ENCODE measurements at regions not wholly inside any gene's neighbourhood (a gene's known extent, or its start where the extent isn't known, plus 50 kb on each side); places are given as distances from the start of the nearest gene placed in this dataset.
"Not testable (repeated sequence)": the region's sequence is repeated elsewhere in the genome, so short reads cannot be mapped to it uniquely, and the experiment has no call there.

DNA sequence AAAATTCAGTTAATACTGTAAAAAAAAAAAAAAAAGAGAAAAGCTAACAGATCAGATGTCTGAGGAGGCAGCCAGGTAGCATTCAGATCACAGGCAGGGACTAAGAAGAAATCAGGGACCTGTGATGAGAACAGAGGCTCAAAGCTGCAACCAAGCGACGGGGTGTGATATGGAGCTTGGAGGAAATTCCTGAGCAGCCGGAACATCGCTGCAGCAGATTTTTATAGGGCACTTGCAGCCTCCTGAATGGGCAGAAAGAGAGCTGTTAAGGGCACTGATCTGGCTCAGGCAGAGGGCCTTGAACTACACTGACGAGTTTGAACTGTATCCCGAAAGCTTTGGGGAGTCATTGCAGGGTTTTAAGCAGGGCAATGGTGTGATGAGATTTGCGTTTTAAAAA is 315.4 kb downstream of the ADGRL2 start:
- no peak for DNase-seq (ENCODE audit: low spot score)

DNA sequence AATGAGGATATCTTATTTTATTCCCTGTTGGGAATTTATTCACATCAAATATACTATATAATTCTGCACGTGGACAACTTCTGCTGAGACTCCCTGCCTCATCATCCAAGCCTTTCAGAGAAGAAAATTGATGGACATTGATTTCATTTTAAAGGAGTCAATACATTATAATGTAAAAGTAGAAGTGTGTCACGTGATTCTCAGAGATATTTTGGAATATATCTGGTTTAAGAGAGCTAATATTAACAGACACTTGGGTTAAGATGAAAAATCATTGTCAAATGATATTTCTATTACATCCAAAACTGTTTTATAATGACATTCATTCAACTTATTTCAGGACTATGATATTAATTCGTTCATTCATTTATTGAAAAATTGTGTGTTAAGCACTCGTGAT is 314.2 kb downstream of the ADGRL2 start:
- DNase-seq (ENCODE audit: low spot score), result no peak

DNA sequence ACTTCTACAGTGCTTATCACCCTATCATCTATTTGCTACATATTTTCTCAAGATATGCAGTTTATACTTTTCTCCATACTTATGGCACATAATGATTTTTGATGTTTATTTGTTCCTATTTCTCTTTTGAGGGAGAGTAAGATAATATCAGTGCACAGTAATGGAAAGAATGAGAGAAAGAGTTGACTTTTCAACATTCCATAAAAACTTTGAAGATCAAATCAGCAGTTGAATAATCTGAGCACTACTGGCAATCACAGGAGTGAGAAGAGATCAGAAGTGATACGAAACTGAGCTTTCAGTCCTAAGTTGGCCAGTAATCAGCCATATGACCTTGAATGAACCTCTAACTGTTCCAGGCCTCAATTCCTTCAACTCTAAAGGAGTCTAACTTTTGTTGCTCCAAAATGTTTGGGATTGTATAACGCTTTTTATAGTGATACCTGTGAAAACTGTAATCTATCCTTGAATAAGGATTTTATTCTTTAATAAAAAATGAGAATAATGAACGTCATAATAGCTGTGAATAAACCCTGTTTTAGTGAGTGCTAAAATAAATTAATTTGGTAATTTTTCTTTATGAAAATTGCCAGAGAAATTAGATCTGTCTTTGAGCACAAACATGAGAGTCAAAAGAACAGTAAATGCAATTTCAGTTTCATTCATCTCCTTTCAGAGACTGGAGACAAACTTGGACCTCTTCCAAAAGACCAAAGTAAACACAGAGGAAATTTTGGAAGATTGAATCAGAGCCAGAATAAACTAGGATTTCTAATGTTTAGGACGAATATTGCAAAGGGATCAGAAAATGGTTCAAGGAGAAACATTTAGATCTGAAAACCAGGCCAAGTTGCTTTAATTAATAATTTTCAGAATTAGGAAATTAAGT is 309.9 kb downstream of the ADGRL2 start:
- DNase-seq (ENCODE audit: low spot score), result no peak

DNA sequence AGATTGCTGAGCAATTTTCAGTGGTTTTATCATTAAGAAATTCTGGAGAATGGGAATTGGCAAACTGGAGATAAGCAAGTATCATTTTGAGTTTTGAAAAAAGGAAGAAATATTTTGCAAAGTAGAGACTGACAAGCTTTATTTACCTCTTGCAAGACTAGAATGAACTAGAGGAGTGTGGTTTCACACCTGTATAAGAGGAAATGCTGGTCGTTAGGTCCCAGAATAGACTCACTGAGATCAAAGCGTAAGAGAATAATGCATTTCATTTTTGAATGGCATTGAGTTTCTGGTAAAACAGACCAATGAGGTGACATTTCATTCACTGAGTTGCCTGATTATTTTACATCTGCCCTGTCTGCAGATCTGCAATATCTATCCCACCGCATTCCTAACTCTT is 308.1 kb downstream of the ADGRL2 start:
- DNase-seq (ENCODE audit: low spot score), result no peak

DNA sequence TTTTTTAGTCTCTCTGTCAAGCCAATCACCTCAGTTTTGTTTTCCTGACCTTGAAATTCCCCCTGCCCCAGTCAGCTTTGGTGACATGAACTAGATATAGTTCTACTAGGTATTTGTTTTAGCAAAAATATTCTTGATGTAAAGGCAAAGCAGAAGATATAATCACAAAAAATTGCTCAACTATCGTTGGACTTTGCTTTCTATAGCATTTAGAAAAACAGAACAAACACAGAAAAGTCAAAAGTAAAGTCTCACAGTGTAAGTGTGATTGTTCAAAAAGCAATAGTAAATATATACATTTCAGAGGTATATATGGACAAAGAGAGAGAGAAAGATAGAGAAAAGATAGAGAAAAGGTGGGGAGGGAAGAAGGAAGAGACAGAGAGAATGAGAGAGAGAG is 305.9 kb downstream of the ADGRL2 start:
- no peak for DNase-seq (ENCODE audit: low spot score)

DNA sequence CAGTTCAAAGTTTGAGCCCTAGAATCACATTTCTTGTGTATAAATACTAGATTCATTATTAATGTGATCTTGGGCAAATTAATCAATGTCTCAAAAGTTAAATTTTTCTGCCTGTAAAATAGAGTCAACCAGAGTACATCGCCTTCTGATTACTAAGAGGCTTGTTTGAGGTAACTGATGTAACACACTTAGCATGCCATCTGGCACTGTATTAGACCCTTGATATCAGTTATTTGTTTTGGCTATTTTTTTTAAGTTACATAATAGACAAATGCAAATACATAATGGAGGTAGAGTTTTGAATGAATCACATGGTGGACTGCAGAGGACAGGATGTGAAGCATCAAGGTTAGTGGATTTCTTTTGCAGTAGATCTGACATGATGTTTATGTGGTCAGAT is 298.4 kb downstream of the ADGRL2 start:
- DNase-seq (ENCODE audit: low spot score), result no peak

DNA sequence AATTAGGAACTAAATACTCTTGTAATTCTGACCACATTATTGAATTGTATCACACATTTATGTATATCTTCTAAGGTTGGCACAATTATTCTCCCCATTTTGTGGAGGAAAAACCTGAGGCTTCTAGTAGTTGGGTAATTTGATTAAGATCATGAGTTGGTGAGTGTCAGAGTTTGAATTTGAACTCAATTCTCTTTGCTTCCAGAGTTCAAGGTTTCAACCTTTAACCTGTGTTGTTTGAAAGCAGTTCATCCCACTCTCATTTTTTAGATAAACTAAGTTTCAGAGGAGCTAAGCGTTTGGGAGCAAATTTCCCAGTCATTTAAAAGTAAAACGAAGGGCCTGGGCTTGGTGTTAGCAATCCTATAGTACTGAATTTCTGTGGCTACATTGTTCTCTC is 293.4 kb downstream of the ADGRL2 start:
- DNase-seq (ENCODE audit: low spot score), result no peak

DNA sequence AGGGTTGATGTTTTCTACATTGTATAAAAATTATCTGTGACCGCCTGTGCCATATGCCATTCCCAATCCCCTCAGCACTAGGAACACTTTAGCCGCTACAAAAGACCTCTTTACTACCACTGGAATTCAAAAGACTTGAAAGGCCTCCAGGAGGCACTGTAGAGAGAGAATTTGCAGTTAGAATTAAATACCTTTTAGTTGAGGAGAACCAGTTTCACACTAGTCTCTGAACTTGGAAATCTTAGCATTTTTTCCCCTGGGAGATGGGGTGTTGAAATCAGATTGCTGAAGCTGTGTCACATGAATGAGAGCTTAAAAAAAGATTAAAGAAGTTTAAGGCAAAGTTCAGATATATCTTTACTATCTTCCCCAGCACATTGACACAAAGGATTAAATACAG is 291.0 kb downstream of the ADGRL2 start:
- DNase-seq (ENCODE audit: low spot score), result no peak

DNA sequence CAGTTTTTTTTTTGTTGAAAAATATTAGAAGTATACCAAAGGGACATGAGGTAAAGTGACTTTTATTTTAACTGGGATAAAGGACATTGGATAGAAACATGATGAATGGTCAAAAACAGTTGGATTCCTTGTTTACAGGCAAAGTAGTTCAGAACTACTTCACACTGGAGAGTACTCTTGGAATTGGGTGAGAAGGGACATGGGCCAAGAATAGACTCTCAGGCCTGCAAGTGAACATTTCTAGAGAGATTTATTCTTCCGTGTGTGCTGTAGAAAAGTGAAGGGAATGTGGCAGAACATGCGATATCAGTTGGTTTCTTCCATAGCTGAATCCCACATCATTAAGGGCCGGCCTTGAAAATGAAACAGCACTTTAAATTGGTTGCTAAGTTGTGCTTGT is 290.5 kb downstream of the ADGRL2 start:
- no peak for DNase-seq (ENCODE audit: low spot score)

DNA sequence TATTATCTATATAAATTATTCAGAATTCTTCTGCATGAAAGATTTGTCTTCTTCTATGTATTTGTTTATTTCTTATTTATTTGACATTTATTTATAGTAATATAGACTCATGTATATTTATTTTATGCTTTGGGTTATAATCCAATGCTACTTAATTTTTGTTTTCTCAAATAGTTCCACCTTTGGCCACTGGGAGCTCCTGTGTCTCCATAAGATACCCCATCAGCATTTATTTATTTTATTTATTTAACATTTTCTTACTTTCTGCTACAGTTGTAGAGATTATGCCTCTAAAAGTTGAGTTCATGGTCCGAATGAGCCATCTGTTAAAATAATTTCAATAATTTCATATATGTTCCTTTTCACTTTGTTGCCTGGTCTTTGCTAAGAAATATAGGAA is 289.4 kb downstream of the ADGRL2 start:
- DNase-seq (ENCODE audit: low spot score), result no peak

DNA sequence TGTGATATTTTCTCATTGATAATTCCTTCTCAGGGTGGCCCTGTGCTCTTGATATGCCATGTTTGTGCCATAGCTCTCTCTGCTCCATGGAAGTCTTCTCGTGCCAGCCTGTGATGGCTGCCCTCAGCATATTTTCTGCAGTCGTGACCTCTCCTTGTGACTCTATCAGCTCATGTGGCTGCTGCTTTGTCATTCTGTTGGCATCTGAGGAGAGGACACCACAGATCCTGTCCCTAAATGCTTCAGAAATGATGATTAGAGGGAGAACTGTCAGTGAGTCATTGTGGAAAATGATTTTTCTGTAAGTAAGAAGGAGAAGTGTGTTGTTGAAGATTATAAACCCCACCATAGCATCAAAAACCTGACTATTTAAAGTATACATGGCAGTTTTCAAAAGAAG is 286.0 kb downstream of the ADGRL2 start:
- no peak for DNase-seq (ENCODE audit: low spot score)

DNA sequence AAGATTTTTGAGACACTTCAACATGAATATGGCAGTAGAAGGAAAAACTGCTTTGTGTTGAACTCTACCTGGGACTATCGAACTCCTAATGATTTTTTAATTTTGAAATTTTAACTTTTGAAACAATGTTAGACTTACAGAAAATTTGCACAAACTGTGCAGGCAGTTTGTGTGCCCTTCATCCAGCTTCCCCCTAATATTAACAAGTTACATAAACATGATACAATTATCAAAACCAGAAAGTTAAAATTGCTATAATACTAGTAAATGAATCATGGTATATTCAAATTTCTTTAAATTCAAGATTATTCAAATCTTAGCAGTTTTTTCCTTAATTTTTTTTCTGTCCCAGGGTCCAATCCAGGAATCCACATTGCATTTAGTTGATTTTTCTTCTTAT is 278.9 kb downstream of the ADGRL2 start:
- no peak for DNase-seq (ENCODE audit: low spot score)

DNA sequence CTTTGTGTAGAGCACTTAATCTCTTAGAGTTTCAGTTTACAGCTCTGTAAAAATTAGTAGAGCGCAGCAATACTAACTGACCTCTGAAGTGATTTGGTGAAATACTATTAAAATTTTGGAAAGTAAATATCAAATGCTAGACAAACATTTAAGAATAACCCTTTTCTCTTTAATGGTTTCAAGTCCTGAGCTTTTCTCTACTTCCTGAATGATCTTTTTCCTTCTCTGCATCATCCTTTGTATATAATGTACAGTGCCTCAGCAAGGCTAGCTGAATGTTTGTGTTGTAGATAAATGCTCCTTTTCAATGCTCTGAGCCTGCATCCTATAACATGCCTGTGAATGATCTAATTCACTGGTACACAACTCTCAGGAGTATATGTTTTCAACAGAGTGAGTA is 272.9 kb downstream of the ADGRL2 start:
- DNase-seq (ENCODE audit: low spot score), result no peak

DNA sequence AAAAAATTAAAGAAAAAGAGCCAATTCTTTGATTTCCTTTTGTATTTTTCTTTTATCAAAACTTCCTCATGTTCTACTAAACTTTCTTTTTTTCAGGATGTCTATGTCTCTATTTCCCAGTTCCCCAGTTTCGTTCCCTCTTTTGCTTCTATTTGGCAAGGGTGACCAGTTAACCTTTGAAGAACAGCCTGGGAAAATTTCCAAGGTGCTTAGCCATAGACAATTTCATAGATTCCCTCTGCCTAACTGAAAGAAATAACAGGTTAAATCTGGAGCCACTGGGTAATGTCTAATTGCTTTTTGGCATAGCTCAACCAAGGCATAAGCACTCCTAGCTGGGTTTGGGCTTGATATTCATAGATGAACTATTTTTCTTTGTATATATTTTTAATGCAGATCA is 272.3 kb downstream of the ADGRL2 start:
- DNase-seq (ENCODE audit: low spot score), result no peak

DNA sequence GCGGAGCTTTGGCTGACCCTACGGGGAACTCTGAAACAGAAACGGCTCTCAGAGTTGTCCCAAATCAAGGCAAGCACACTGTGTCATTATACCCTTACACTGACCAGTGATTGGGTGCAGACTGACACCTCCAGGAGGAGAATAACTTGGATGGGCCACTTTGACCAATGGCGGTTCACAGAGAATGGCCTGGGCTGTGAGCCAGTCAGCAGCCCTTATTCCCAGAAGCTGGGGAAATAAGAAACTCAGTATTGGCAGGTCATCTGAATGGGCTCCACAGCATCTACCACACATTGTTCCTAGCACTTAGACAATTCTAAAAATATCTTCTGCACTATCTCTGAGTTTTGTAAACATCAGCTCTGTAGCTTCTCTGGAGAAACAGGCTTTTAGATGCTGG is 265.2 kb downstream of the ADGRL2 start:
- no peak for DNase-seq (ENCODE audit: low spot score)

DNA sequence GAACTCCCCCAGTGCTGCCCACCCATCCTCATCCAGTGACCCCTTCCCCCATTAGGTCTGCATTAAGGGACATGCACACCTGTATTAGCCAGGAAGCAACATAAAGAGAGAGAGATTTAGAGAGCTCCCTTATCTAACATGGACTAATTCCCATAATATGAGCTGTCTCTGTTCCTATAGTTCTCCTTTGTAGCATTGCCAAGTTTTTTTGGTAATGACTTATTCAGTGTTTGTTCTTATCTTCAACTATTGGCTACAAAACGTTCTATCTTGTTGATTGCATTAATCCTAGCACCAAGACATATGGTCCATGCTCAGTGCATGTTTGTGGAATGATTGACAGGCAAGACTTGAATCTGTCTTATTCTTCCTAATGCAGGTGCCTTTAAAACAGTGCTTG is 264.0 kb downstream of the ADGRL2 start:
- DNase-seq (ENCODE audit: low spot score), result no peak

DNA sequence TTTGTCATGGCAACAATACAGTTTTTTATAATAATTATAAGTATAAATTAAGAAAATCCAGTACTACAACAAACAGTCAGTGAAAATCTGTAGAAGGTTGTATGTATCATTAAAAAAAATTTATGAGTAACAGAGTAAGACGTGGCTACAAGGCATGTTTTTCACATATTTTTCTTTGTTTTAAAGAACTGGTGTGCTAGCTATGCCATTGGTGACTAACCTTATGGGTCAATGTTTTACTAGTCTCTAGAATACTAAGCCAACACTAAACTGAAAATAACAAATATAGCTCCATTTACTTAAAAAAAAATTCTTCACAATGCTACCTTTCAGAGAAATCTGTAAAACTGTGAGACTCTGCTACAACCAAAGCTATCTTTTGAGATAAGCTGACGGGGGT is 261.5 kb downstream of the ADGRL2 start:
- no peak for DNase-seq (ENCODE audit: low spot score)

DNA sequence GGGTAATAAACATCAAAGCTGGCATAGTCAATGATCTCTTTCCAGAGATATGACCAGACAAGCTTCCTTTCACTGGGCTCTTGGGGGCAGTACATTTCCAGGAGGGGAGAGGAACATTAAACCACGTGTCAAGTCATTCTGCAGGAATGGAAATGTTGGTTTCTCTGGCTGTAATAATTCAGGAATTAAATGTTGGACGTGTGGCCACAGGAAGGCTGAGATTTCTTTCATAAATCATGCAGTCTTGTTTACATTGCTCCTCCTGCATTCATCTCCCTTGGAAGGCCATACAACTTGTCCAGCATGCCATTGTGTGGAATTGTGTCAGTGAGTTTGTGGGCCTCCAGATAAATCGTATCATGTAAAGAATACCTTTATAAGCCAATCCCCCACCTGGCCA is 259.2 kb downstream of the ADGRL2 start:
- no peak for DNase-seq (ENCODE audit: low spot score)

DNA sequence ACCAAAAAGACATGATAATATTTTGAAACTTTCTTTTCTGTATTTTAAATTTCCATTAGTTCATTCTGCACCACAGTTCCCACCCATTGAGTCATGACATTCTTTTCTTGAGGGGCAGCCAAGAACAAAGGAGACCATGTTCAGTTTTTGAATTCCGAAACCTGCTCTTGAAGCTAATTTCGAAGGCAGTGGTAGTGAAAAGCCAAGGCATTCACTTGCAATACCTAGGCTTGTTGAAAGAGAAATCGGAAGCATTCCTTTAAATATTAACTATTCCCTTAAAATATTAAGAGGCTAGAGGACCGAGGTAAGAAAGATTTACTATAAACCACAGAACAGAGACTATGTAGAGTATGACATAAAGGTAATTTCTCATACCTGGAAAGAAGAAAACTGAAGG is 256.3 kb downstream of the ADGRL2 start:
- no peak for DNase-seq (ENCODE audit: low spot score)

DNA sequence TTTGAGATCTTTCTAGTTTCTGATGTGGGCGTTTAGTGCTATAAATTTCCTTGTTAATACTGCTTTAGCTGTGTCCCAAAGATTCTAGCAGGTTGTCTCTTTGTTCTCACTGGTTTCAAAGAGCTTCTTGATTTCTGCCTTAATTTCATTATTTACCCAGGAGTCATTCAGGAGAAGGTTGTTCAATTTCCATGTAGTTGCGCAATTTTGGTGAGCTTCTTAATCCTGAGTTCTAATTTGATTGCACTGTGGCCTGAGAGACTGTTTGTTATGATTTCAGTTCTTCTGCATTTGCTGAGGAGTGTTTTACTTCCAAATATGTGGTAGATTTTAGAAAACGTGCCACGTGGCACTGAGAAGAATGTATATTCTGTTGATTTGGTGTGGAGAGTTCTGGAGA is 254.6 kb downstream of the ADGRL2 start:
- not testable (repeated sequence) for DNase-seq (ENCODE audit: low spot score)

DNA sequence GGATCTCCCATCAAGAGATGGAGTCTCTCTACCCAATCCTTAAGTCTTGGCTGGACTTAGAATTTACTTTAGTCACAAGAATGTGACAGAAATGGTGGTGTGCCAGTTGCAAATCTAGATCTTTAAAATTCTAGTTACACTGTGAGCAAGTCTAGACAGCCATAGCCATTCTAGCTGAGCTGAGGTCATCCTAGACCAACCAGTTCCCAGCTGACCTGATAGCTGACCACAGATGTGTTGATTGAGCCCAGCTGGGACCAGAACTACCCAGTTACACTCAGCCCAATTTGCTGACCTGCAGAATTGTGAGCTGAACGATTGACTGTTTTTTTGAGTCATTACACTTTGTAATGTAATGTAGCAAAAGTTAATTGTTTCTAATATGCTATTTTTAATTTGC is 251.8 kb downstream of the ADGRL2 start:
- DNase-seq (ENCODE audit: low spot score), result no peak

DNA sequence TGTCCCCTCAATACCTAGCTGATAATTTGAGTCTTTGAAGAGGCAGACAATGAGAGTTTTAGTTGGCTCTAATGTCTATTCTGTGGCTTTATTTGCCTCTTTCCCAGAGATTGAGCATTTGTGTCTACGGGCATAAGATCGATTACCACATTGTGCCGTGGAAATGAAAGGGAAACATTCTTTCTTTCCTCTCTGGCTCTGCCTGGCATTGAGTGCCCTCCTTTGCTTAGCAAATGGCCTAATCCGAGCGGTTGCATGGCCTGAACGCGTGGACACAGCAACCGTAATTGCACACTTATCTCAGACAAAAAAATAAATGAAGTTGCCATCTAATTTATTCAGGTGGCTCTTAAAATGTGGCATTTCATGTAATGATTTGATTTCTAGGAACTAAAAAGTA is 247.9 kb downstream of the ADGRL2 start:
- DNase-seq (ENCODE audit: low spot score), result no peak

DNA sequence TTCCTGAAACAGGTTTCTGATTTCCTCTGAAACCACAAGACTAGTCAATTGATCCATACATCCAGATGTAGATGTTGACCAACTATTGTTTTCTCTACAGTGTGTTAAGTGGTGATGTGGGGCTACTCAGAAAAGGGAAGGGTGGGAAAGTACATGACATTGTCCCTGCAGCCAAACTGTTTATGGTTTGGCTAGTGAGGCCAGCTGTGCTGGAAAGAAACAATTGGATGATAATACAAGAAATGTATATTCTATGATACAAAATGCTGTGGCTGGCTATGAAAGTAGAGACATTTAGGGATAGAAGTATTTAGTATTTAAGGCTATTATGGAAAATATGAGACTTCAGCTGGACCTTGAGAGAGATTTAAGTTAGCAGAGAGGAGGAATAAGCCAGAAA is 244.5 kb downstream of the ADGRL2 start:
- DNase-seq (ENCODE audit: low spot score), result no peak

DNA sequence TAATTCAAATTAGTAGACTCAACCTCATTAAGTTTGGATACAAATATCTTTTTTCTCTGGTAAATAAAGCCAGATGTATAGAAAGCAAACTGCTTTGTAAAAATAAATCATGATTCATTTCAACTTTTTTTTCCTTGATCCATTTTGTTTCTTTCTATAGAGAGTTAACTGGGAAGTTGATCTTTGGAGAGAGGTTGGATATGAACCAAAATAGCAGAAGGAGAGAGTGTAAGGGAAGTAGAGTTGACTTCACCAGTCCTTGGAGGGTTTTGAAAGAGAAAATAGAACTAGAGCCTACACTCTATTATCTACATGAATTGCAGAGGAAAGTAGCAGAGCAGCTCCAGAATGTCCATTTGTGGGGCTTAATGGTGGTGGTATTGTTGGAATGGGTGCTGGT is 243.8 kb downstream of the ADGRL2 start:
- no peak for DNase-seq (ENCODE audit: low spot score)
